GM12891 (cell line): ENCODE measurements at regions not wholly inside any gene's neighbourhood (a gene's known extent, or its start where the extent isn't known, plus 50 kb on each side); places are given as distances from the start of the nearest gene placed in this dataset.
"Not testable (repeated sequence)": the region's sequence is repeated elsewhere in the genome, so short reads cannot be mapped to it uniquely, and the experiment has no call there.

Source experiments
- POLR2A ChIP-seq: IDR thresholded peaks from 2 replicates; pipeline ENCODE4 v1.6.1; 2011; ENCODE audit warnings: low read depth, low read length, control low read depth
- TAF1 ChIP-seq: IDR thresholded peaks from 2 replicates; pipeline ENCODE4 v1.6.1; 2011; ENCODE audit warnings: low read depth, low read length, control low read depth

DNA sequence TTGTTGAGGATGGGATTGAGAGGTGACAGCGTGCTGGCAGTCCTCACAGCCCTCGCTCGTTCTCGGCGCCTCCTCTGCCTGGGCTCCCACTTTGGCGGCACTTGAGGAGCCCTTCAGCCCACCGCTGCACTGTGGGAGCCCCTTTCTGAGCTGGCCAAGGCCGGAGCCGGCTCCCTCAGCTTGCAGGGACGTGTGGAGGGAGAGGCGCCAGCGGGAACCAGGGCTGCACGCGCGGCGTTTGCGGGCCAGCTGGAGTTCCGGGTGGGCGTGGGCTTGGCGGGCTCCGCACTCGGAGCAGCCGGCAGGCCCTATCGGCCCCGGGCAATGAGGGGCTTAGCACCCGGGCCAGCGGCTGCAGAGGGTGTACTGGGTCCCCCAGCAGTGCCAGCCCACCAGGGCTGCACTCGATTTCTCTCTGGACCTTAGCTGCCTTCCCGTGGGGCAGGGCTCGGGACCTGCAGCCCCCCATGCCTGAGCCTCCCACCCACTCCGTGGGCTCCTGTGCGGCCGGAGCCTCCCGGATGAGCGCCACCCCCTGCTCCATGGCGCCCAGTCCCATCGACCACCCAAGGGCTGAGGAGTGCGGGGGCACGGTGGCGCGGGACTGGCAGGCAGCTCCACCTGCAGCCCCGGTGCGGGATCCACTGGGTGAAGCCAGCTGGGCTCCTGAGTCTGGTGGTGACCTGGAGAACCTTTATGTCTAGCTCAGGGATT, 69.3 kb downstream of the GPR85 start:
- not testable (repeated sequence) for TF ChIP-seq TAF1, POLR2A
